ENCODE measurements at regions not wholly inside any gene's neighbourhood (a gene's known extent, or its start where the extent isn't known, plus 50 kb on each side); places are given as distances from the start of the nearest gene placed in this dataset.

DNA sequence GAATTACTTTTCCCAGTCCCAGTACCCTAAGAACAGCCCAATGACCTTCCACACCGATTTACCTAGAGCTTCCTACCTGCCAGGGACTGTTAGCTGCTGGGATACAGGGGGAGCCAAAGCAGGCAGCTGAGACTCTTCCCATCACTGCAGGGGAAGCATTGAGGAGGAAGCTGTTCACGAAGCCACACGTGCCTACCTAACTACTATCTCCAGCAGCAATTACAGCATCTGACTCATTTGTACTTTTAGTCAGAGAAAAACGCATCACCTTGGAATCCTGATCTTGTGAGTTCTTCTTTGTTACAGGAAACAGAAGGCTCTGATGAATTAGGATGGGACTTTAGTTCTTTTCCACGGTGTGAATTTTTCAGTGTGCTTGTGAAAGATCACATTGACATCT lies 113.7 kb upstream of the DHX40 start:
- ChIA-PET CTCF (interaction anchor here (2.7 kb wide), 1 partner anchor 10 kb away, joined by 13 read pairs; no protein-coding TSS in a partner anchor), POLR2A (no interaction called here)
- H3K9me3 Mint-ChIP-seq (ENCODE audit: low read depth), result no peaks in the 10 kb centered on the region
- no peak overlapping the region for H3K27ac Mint-ChIP-seq
- no peak overlapping the region for H3K4me3 Mint-ChIP-seq
- no peaks in the 10 kb centered on the region for H3K36me3 Mint-ChIP-seq (ENCODE audit: low read depth)
- ATAC-seq (peak; percentile 33), DNase-seq (no peak)
- intact Hi-C loops (cut with DNase I, micrococcal nuclease), result no loop called here
- H3K27me3 Mint-ChIP-seq, result no peaks in the 10 kb centered on the region
- no peaks in the 10 kb centered on the region for H3K4me1 Mint-ChIP-seq

DNA sequence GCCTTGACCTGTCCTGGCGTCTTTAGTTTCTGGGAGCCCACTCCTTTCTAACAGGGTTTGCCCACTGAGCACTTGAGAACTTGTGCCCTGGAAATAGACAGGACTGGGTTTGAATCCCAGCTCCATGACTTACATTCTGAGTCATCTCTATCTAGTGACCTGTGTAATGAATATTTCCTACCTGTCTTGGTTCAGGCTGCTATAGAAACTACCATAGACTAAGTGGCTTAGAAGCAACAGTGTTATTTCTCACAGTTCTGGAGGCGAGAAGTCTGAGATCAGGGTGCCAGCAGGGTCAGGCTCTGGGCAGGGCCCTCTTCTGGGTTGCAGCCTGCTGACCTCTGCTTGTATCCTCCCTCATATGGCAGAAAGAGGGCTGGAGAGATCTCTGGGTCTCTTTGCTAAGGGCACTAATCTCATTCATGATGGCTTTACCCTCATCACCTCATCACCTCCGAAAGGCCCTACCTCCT lies 110.7 kb upstream of the DHX40 start:
- ChIA-PET CTCF (no interaction called here), POLR2A (interaction anchor here (0.6 kb wide), 1 partner anchor 9 kb away, joined by 3 read pairs; no protein-coding TSS in a partner anchor)

DNA sequence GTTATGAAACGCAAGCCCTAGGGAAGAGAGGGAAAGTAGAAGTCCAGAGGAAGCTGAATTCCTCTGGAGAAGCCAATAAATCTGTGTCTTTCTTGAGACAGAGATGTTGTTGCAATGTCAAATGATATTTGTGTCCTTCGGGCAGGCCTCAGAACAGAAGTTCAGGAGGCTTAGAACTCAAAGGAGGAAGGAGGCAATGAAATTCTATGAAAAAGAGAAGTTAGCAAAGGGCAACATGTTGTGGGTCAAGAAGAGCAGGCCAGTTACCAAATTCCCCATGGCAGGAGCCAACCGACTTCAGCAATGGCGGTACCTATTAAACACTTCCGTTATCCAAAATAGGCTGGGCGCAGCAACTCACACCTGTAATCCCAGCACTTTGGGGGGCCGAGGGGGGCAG lies 109.0 kb upstream of the DHX40 start:
- H3K4me1 Mint-ChIP-seq, result no peaks in the 10 kb centered on the region
- DNase-seq (no peak), ATAC-seq (no peak)
- no peak overlapping the region for H3K4me3 Mint-ChIP-seq
- CTCF ChIA-PET, result interaction anchor here (1.5 to 1.7 kb wide), 2 partner anchors 15 to 16 kb away, joined by 4 to 5 read pairs; no protein-coding TSS in a partner anchor
- no peaks in the 10 kb centered on the region for H3K9me3 Mint-ChIP-seq (ENCODE audit: low read depth)
- H3K27me3 Mint-ChIP-seq, result no peaks in the 10 kb centered on the region
- H3K36me3 Mint-ChIP-seq (ENCODE audit: low read depth), result no peaks in the 10 kb centered on the region
- H3K27ac Mint-ChIP-seq, result no peak overlapping the region
- intact Hi-C loops (cut with DNase I, micrococcal nuclease), result no loop called here
- POLR2A ChIA-PET, result no interaction called here

More for the DNA sequence above, 110.7 kb upstream of the DHX40 start:
- Mint-ChIP-seq H3K4me1 (no peaks in the 10 kb centered on the region), H3K27ac (no peak overlapping the region), H3K9me3 (ENCODE audit: low read depth) (no peaks in the 10 kb centered on the region), H3K4me3 (no peak overlapping the region), H3K36me3 (ENCODE audit: low read depth) (no peaks in the 10 kb centered on the region), H3K27me3 (no peaks in the 10 kb centered on the region)
- ATAC-seq (no peak), DNase-seq (no peak)
- intact Hi-C loops (cut with DNase I, micrococcal nuclease), result no loop called here

DNA sequence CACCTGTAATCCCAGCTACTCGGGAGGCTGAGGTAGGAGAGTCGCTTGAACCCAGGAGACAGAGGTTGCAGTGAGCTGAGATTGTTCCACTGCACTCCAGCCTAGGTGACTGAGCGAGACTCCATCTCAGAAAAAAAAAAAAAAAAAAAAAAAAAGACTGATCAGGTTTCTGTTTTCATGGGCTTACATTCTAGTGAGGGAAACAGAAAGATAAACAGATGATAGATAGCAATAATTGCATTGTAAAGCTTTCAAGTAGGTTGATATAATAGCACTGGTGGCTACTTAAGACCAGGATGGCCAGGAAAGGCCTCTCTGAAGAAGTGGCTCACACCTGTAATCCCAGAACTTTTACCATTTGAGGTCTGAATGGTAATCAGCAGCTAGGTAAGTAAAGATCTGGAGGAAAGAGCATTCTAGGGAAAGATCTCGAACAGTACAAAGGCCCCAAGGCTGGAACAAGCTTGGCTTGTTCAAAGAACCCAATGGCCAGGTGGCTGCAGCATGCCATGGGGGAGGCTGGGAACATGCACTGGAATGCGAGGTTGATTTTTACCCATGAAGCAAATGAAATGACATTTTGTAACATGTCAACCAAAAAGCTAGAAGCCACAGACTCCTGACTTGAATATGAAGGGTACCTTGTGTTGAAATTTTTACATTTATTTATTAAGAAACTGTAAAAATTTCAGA lies 108.3 kb upstream of the DHX40 start:
- H3K27ac Mint-ChIP-seq, result no peak overlapping the region
- DNase-seq (no peak), ATAC-seq (no peak)
- no peaks in the 10 kb centered on the region for H3K36me3 Mint-ChIP-seq (ENCODE audit: low read depth)
- no peaks in the 10 kb centered on the region for H3K27me3 Mint-ChIP-seq
- POLR2A ChIA-PET, result no interaction called here
- no peak overlapping the region for H3K4me3 Mint-ChIP-seq
- no peaks in the 10 kb centered on the region for H3K9me3 Mint-ChIP-seq (ENCODE audit: low read depth)
- CTCF ChIA-PET, result interaction anchor here (1.5 to 2.3 kb wide), 3 partner anchors 14 to 17 kb away, joined by 4 to 10 read pairs (median 5); no protein-coding TSS in a partner anchor
- no peaks in the 10 kb centered on the region for H3K4me1 Mint-ChIP-seq
- intact Hi-C loops (cut with DNase I, micrococcal nuclease), result no loop called here

DNA sequence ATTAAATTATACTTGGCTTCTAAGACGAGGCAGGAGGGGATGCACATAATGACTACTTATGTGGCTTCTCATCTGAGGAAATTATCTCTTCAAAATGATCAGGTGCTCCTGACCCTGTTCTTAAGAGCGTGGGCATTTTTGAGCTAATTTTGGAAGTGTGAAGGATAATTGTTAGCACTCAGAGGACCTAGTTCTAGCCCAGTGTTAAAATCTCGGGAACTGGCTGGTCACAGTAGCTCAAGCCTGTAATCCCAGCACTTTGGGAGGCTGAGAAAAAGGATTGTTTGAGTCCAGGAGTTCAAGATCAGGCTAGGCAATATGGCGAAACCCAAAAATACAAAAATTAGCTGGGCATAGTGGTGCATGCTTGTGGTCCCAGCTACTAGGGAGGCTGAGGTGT lies 103.0 kb upstream of the DHX40 start:
- no peak for DNase-seq
- no peaks in the 10 kb centered on the region for H3K27me3 Mint-ChIP-seq
- CTCF ChIA-PET, result interaction anchor here (1.4 to 1.5 kb wide), 4 partner anchors 11 to 52 kb away, joined by 3 to 5 read pairs (median 4); no protein-coding TSS in a partner anchor
- H3K36me3 Mint-ChIP-seq (ENCODE audit: low read depth), result no peaks in the 10 kb centered on the region
- no peaks in the 10 kb centered on the region for H3K9me3 Mint-ChIP-seq (ENCODE audit: low read depth)
- ATAC-seq, result no peak
- POLR2A ChIA-PET, result no interaction called here
- intact Hi-C loops (cut with DNase I, micrococcal nuclease), result no loop called here
- H3K4me1 Mint-ChIP-seq, result no peaks in the 10 kb centered on the region
- no peak overlapping the region for H3K27ac Mint-ChIP-seq
- no peak overlapping the region for H3K4me3 Mint-ChIP-seq

DNA sequence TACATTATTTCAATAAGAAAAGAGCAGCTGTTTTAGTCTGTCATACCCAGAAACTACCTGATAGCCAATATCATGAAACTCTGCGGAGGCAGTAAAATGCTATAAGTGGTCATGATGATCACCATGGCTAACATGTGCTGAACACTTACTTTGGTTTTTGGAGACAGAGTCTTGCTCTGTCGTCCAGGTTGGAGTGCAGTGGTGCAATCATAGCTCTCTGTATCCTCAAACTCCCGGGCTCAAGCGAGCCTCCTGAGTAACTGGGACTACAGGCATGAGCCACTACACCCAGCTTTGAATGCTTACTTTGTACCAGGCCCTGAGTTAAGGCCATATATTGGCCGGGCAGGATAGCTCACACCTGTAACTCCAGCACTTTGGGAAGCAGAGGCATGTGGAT lies 101.2 kb upstream of the DHX40 start:
- H3K9me3 Mint-ChIP-seq (ENCODE audit: low read depth), result no peaks in the 10 kb centered on the region
- intact Hi-C loops (cut with DNase I, micrococcal nuclease), result no loop called here
- H3K4me1 Mint-ChIP-seq, result peaks cover 4% of the 10 kb centered on the region
- ATAC-seq, result no peak
- CTCF ChIA-PET, result interaction anchor here (0.6 to 1.6 kb wide), 3 partner anchors 25 to 1304 kb away, joined by 4 to 5 read pairs (median 4); no protein-coding TSS in a partner anchor
- no peaks in the 10 kb centered on the region for H3K27me3 Mint-ChIP-seq
- H3K36me3 Mint-ChIP-seq (ENCODE audit: low read depth), result no peaks in the 10 kb centered on the region
- POLR2A ChIA-PET, result interaction anchor here (0.6 kb wide), 1 partner anchor 102 kb away, joined by 3 read pairs; no protein-coding TSS in a partner anchor
- H3K27ac Mint-ChIP-seq, result no peak overlapping the region
- DNase-seq, result no peak
- no peak overlapping the region for H3K4me3 Mint-ChIP-seq

DNA sequence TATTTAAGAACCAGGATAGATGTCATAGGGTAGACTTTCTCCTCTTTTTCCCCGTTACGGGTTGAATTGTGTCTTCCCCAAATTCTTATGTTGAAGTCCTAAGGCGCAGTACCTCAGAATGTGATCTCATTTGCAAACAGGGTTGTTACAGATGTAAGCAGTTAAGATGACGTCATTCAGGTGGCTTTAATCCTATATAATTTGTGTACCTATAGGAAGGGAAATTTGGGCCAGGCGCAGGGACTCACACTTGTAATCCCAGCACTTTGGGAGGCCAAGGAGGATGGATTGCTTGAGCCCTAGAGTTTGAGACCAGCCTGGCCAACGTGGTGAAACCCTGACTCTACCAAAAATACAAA lies 99.5 kb upstream of the DHX40 start:
- POLR2A ChIA-PET, result no interaction called here
- Mint-ChIP-seq H3K9me3 (ENCODE audit: low read depth) (no peaks in the 10 kb centered on the region), H3K4me1 (peaks cover 4% of the 10 kb centered on the region), H3K36me3 (ENCODE audit: low read depth) (no peaks in the 10 kb centered on the region), H3K4me3 (no peak overlapping the region), H3K27me3 (peaks cover 2% of the 10 kb centered on the region), H3K27ac (no peak overlapping the region)
- no peak for ATAC-seq
- intact Hi-C loops (cut with DNase I, micrococcal nuclease), result no loop called here
- DNase-seq, result no peak
- CTCF ChIA-PET, result no interaction called here

DNA sequence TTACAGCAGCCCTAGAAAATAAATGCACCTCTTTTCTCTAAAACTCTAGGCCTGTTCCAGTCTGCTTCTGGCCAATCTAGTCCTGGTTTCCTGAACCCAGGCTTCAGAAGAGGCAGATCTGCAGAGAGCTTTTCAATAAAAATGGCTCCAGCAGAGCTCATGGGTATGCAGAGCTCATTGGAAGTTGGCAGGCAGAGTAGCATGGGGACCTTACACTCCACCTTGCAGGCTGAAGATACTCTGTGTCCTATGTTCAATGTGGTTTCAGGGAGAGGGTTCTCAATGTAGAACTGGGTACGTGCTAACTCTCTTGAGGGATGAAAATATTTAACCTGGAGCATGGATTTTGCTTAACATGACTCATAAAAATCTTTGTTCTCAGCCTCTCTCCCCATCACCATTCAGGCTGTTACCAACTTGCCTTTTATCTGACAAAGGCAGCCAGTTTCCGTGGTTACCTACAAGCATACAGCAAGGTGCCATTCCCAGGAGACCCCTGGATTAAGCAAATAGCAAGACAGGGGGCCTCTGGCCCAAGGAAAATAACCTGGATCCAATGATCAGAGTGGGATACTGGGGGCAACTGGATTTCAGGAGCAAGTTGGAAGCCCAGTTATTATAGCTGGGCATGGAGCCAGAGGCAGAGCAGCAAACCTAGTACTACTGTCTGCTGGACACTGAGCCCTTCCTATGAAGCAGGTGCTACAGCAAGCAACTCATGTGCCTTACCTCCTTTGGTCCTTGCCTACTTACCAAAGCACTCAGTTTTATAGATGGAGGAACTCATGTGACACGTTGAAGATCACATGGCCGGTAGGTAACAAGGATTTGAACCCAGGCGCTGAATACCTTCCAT lies 98.2 kb upstream of the DHX40 start:
- ATAC-seq (no peak), DNase-seq (no peak)
- peaks cover 4% of the 10 kb centered on the region for H3K4me1 Mint-ChIP-seq
- intact Hi-C loops (cut with DNase I, micrococcal nuclease), result no loop called here
- peaks cover 2% of the 10 kb centered on the region for H3K27me3 Mint-ChIP-seq
- CTCF ChIA-PET, result interaction anchor here (1.1 kb wide), 1 partner anchor 26 kb away, joined by 3 read pairs; no protein-coding TSS in a partner anchor
- no peak overlapping the region for H3K27ac Mint-ChIP-seq
- no peak overlapping the region for H3K4me3 Mint-ChIP-seq
- no peaks in the 10 kb centered on the region for H3K9me3 Mint-ChIP-seq (ENCODE audit: low read depth)
- H3K36me3 Mint-ChIP-seq (ENCODE audit: low read depth), result no peaks in the 10 kb centered on the region
- POLR2A ChIA-PET, result no interaction called here

DNA sequence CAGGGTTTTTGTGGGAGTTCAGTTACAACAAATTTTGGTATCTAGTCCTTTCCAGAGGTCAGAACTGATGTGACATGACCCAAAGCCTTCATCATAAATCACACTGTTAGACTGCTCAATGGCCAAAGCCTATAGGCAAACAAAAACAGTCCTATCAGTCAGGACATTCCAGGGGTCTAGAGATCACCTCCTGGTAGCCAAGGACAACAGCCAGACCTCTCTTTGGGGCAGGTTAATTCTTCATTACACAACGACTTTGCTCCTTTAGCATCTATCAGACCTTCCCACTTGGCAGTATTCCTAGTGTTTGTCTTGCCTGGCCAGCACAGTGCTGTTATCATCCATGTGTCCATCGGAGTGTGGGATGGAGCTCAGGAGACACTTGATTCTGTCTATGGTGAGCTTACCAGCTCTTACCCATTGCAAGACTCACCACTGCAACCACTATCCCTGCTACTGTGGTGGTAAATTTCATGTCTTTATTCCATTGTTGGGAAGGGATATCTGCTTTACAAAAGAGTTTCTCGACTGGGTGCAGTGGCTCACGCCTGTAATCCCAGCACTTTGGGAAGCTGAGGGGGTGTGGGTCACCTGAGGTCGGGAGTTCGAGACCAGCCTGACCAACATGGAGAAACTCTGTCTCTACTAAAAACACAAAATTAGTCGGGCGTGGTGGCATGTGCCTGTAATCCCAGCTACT lies 95.5 kb upstream of the DHX40 start:
- peaks cover 2% of the 10 kb centered on the region for H3K27me3 Mint-ChIP-seq
- H3K4me1 Mint-ChIP-seq, result peaks cover 4% of the 10 kb centered on the region
- no peak overlapping the region for H3K27ac Mint-ChIP-seq
- H3K4me3 Mint-ChIP-seq, result no peak overlapping the region
- no peaks in the 10 kb centered on the region for H3K36me3 Mint-ChIP-seq (ENCODE audit: low read depth)
- ATAC-seq (no peak), DNase-seq (no peak)
- ChIA-PET CTCF (interaction anchor here (1.0 kb wide), 1 partner anchor 159 kb away, joined by 3 read pairs; no protein-coding TSS in a partner anchor), POLR2A (interaction anchor here (0.6 kb wide), 1 partner anchor 218 kb away, joined by 9 read pairs; no protein-coding TSS in a partner anchor)
- no peaks in the 10 kb centered on the region for H3K9me3 Mint-ChIP-seq (ENCODE audit: low read depth)
- intact Hi-C loops (cut with DNase I, micrococcal nuclease), result no loop called here

DNA sequence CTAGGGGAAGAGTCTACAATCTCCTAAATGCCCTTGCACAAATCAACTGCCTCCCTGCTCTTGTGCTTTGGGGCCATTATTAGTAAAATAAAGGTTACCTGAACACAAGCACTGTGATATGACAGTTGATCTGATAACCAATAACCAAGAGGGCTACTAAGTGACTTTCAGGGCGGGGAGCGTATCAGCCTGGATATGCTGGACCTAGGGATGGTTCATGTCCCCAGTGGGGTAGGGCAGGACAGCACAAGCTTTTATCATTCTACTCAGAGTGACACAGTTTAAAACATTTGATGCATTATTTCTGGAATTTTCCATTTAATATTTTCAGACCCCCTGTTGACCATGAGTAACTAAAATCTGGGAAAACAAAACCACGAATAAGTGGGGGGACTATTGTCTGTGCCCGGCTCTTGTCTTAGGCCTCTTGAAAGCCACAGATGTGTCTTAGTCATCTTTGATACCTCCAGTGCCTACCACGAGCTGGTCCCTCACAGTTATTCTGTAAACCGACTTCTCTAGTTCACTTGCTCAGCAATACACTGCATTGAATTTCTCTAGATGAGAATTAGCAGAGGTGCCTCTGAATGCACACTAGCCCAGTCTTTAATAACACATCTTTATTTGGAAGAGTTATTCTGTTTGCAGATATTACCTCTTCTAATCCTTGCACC lies 94.6 kb upstream of the DHX40 start:
- intact Hi-C loops (cut with DNase I, micrococcal nuclease), result no loop called here
- no peak for DNase-seq
- H3K4me3 Mint-ChIP-seq, result no peak overlapping the region
- peaks cover 4% of the 10 kb centered on the region for H3K4me1 Mint-ChIP-seq
- no peaks in the 10 kb centered on the region for H3K9me3 Mint-ChIP-seq (ENCODE audit: low read depth)
- POLR2A ChIA-PET, result no interaction called here
- no peak for ATAC-seq
- peaks cover 2% of the 10 kb centered on the region for H3K27me3 Mint-ChIP-seq
- H3K27ac Mint-ChIP-seq, result no peak overlapping the region
- H3K36me3 Mint-ChIP-seq (ENCODE audit: low read depth), result no peaks in the 10 kb centered on the region
- CTCF ChIA-PET, result interaction anchor here (1.0 kb wide), 1 partner anchor 13 kb away, joined by 4 read pairs; no protein-coding TSS in a partner anchor

DNA sequence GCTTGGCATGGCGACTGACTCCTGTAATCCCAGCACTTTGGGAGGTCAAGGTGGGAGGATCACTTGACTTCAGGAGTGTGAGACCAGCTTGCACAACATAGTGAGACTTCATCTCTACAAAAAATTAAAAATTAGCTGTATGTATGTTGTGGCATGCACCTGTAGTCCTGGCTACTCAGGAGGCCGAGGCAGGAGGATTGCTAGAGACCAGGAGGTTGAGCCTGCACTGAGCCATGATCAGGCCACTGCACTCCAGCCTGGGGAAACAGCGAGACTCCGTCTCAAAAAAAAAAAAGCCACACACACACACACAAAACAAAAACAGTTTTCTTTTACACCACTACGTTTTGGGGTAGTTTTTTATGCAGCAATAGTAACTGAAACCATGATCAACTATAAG lies 89.0 kb upstream of the DHX40 start:
- Mint-ChIP-seq H3K27ac (no peak overlapping the region), H3K9me3 (ENCODE audit: low read depth) (no peaks in the 10 kb centered on the region), H3K36me3 (ENCODE audit: low read depth) (no peaks in the 10 kb centered on the region), H3K4me1 (no peaks in the 10 kb centered on the region), H3K4me3 (no peak overlapping the region), H3K27me3 (no peaks in the 10 kb centered on the region)
- DNase-seq (no peak), ATAC-seq (no peak)
- intact Hi-C loops (cut with DNase I, micrococcal nuclease), result no loop called here
- ChIA-PET CTCF (no interaction called here), POLR2A (no interaction called here)
